NCI-H774 (cell line): ENCODE measurements at regions not wholly inside any gene's neighbourhood (a gene's known extent, or its start where the extent isn't known, plus 50 kb on each side); places are given as distances from the start of the nearest gene placed in this dataset.

ENCODE experiments used
- DNase-seq: peaks from one replicate; lab custom pipeline; 2025; lab: John Stamatoyannopoulos, UW

- no peak for DNase-seq
These were observed 105.4 kb upstream of the ATP10B start for GRCh38 chr5:160957312-160957861.

- DNase-seq: no peak
These were observed 104.0 kb upstream of the ATP10B start for GRCh38 chr5:160956051-160956450.

GRCh38 chr5:160950311-160950710 lies 98.3 kb upstream of the ATP10B start:
- DNase-seq: no peak

GRCh38 chr5:160940725-160941124 lies 88.7 kb upstream of the ATP10B start:
- no peak for DNase-seq

- DNase-seq: no peak
These were observed 86.5 kb upstream of the ATP10B start for GRCh38 chr5:160938532-160938931.

GRCh38 chr5:160937570-160937969 lies 85.6 kb upstream of the ATP10B start:
- DNase-seq: no peak

- no peak for DNase-seq
These were observed 83.8 kb upstream of the ATP10B start for GRCh38 chr5:160935776-160936175.

GRCh38 chr5:160931283-160931682 lies 79.3 kb upstream of the ATP10B start:
- DNase-seq: no peak

GRCh38 chr5:160930406-160930805 lies 78.4 kb upstream of the ATP10B start:
- no peak for DNase-seq

- DNase-seq: no peak
These were observed 77.9 kb upstream of the ATP10B start for GRCh38 chr5:160929906-160930305.

- no peak for DNase-seq
These were observed 77.3 kb upstream of the ATP10B start for GRCh38 chr5:160929360-160929759.

- DNase-seq: peak; percentile 77
These were observed 74.4 kb upstream of the ATP10B start for GRCh38 chr5:160926428-160926827.

GRCh38 chr5:160925281-160925680 lies 73.3 kb upstream of the ATP10B start:
- no peak for DNase-seq

GRCh38 chr5:160923936-160924710 lies 72.1 kb upstream of the ATP10B start:
- DNase-seq: peak; percentile 55

GRCh38 chr5:160923411-160923810 lies 71.4 kb upstream of the ATP10B start:
- DNase-seq: no peak

GRCh38 chr5:160922311-160922710 lies 70.3 kb upstream of the ATP10B start:
- no peak for DNase-seq

- DNase-seq: no peak
These were observed 69.6 kb upstream of the ATP10B start for GRCh38 chr5:160921423-160922285.

- DNase-seq: no peak
These were observed 67.6 kb upstream of the ATP10B start for GRCh38 chr5:160919626-160920025.

- no peak for DNase-seq
These were observed 66.4 kb upstream of the ATP10B start for GRCh38 chr5:160918386-160918785.

- DNase-seq: no peak
These were observed 54.1 kb upstream of the ATP10B start for GRCh38 chr5:160906090-160906489.

- DNase-seq: no peak
These were observed 53.3 kb upstream of the ATP10B start for GRCh38 chr5:160905285-160905684.

GRCh38 chr5:160904591-160904990 lies 52.6 kb upstream of the ATP10B start:
- no peak for DNase-seq

- no peak for DNase-seq
These were observed 51.5 kb upstream of the ATP10B start for GRCh38 chr5:160903551-160903950.
